ENCODE measurements at regions not wholly inside any gene's neighbourhood (a gene's known extent, or its start where the extent isn't known, plus 50 kb on each side); places are given as distances from the start of the nearest gene placed in this dataset.

GRCh38 chr1:83103341-83103740 is 895.6 kb downstream of the TTLL7 start:
- Histone ChIP-seq H3K27me3 (ENCODE audit: control insufficient read depth in 3 of 3, insufficient read depth in 3 of 3, low read length in 3 of 3) (no peaks in the 10 kb centered on the region), H3K9ac (ENCODE audit: low read depth in 1 of 3, low read length in 3 of 3) (no peak overlapping the region), H3K4me1 (ENCODE audit: control insufficient read depth in 3 of 3, insufficient read depth in 3 of 3, low read length in 3 of 3) (no peaks in the 10 kb centered on the region), H3K27ac (ENCODE audit: low read depth, low read length) (no peak overlapping the region), H3K9me3 (ENCODE audit: control insufficient read depth in 3 of 3, low read length in 3 of 3) (no peaks in the 10 kb centered on the region), H3K36me3 (ENCODE audit: control insufficient read depth in 3 of 3, insufficient read depth in 3 of 3, low read length in 3 of 3) (no peaks in the 10 kb centered on the region), H3K4me3 (ENCODE audit: low read length in 3 of 3) (no peak overlapping the region)

- Histone ChIP-seq H3K9me3 (ENCODE audit: control insufficient read depth in 3 of 3, low read length in 3 of 3) (no peaks in the 10 kb centered on the region), H3K27ac (ENCODE audit: low read depth, low read length) (no peak overlapping the region), H3K9ac (ENCODE audit: low read depth in 1 of 3, low read length in 3 of 3) (no peak overlapping the region), H3K4me1 (ENCODE audit: control insufficient read depth in 3 of 3, insufficient read depth in 3 of 3, low read length in 3 of 3) (peaks cover 0 to 3% (median 0%) of the 10 kb centered on the region in 3 donors), H3K36me3 (ENCODE audit: control insufficient read depth in 3 of 3, insufficient read depth in 3 of 3, low read length in 3 of 3) (no peaks in the 10 kb centered on the region), H3K27me3 (ENCODE audit: control insufficient read depth in 3 of 3, insufficient read depth in 3 of 3, low read length in 3 of 3) (no peaks in the 10 kb centered on the region), H3K4me3 (ENCODE audit: low read length in 3 of 3) (no peak overlapping the region)
Observed at GRCh38 chr1:83102630-83103071, 896.3 kb downstream of the TTLL7 start.

- H3K27me3 ChIP-seq (ENCODE audit: control insufficient read depth in 3 of 3, insufficient read depth in 3 of 3, low read length in 3 of 3), result no peaks in the 10 kb centered on the region
- no peak overlapping the region for H3K27ac ChIP-seq (ENCODE audit: low read depth, low read length)
- H3K4me1 ChIP-seq (ENCODE audit: control insufficient read depth in 3 of 3, insufficient read depth in 3 of 3, low read length in 3 of 3), result peaks cover 0 to 3% (median 0%) of the 10 kb centered on the region in 3 donors
- no peak overlapping the region for H3K4me3 ChIP-seq (ENCODE audit: low read length in 3 of 3)
- no peaks in the 10 kb centered on the region for H3K36me3 ChIP-seq (ENCODE audit: control insufficient read depth in 3 of 3, insufficient read depth in 3 of 3, low read length in 3 of 3)
- no peak overlapping the region for H3K9ac ChIP-seq (ENCODE audit: low read depth in 1 of 3, low read length in 3 of 3)
- no peaks in the 10 kb centered on the region for H3K9me3 ChIP-seq (ENCODE audit: control insufficient read depth in 3 of 3, low read length in 3 of 3)
Observed at GRCh38 chr1:83101406-83101805, 897.5 kb downstream of the TTLL7 start.

- no peak overlapping the region for H3K27ac ChIP-seq (ENCODE audit: low read depth, low read length)
- no peaks in the 10 kb centered on the region for H3K27me3 ChIP-seq (ENCODE audit: control insufficient read depth in 3 of 3, insufficient read depth in 3 of 3, low read length in 3 of 3)
- no peaks in the 10 kb centered on the region for H3K36me3 ChIP-seq (ENCODE audit: control insufficient read depth in 3 of 3, insufficient read depth in 3 of 3, low read length in 3 of 3)
- H3K4me1 ChIP-seq (ENCODE audit: control insufficient read depth in 3 of 3, insufficient read depth in 3 of 3, low read length in 3 of 3), result peaks cover 0 to 3% (median 0%) of the 10 kb centered on the region in 3 donors
- no peaks in the 10 kb centered on the region for H3K9me3 ChIP-seq (ENCODE audit: control insufficient read depth in 3 of 3, low read length in 3 of 3)
- no peak overlapping the region for H3K4me3 ChIP-seq (ENCODE audit: low read length in 3 of 3)
- no peak overlapping the region for H3K9ac ChIP-seq (ENCODE audit: low read depth in 1 of 3, low read length in 3 of 3)
Observed at GRCh38 chr1:83100133-83100532, 898.8 kb downstream of the TTLL7 start.

- H3K4me1 ChIP-seq (ENCODE audit: control insufficient read depth in 3 of 3, insufficient read depth in 3 of 3, low read length in 3 of 3), result peaks cover 0 to 3% (median 0%) of the 10 kb centered on the region in 3 donors
- no peak overlapping the region for H3K4me3 ChIP-seq (ENCODE audit: low read length in 3 of 3)
- H3K27ac ChIP-seq (ENCODE audit: low read depth, low read length), result no peak overlapping the region
- no peaks in the 10 kb centered on the region for H3K27me3 ChIP-seq (ENCODE audit: control insufficient read depth in 3 of 3, insufficient read depth in 3 of 3, low read length in 3 of 3)
- H3K9ac ChIP-seq (ENCODE audit: low read depth in 1 of 3, low read length in 3 of 3), result no peak overlapping the region
- no peaks in the 10 kb centered on the region for H3K9me3 ChIP-seq (ENCODE audit: control insufficient read depth in 3 of 3, low read length in 3 of 3)
- no peaks in the 10 kb centered on the region for H3K36me3 ChIP-seq (ENCODE audit: control insufficient read depth in 3 of 3, insufficient read depth in 3 of 3, low read length in 3 of 3)
Observed at GRCh38 chr1:83098791-83099190, 900.1 kb downstream of the TTLL7 start.

GRCh38 chr1:83098131-83098530 is 900.8 kb downstream of the TTLL7 start:
- H3K27ac ChIP-seq (ENCODE audit: low read depth, low read length), result no peak overlapping the region

GRCh38 chr1:83097715-83098114 is 901.2 kb downstream of the TTLL7 start:
- Histone ChIP-seq H3K27me3 (ENCODE audit: control insufficient read depth in 3 of 3, insufficient read depth in 3 of 3, low read length in 3 of 3) (no peaks in the 10 kb centered on the region), H3K4me1 (ENCODE audit: control insufficient read depth in 3 of 3, insufficient read depth in 3 of 3, low read length in 3 of 3) (peaks cover 0 to 3% (median 0%) of the 10 kb centered on the region in 3 donors), H3K9me3 (ENCODE audit: control insufficient read depth in 3 of 3, low read length in 3 of 3) (no peaks in the 10 kb centered on the region), H3K27ac (ENCODE audit: low read depth, low read length) (no peak overlapping the region), H3K4me3 (ENCODE audit: low read length in 3 of 3) (no peak overlapping the region), H3K36me3 (ENCODE audit: control insufficient read depth in 3 of 3, insufficient read depth in 3 of 3, low read length in 3 of 3) (no peaks in the 10 kb centered on the region), H3K9ac (ENCODE audit: low read depth in 1 of 3, low read length in 3 of 3) (no peak overlapping the region)

More at GRCh38 chr1:83098131-83098530, 900.8 kb downstream of the TTLL7 start:
- no peaks in the 10 kb centered on the region for H3K36me3 ChIP-seq (ENCODE audit: control insufficient read depth in 3 of 3, insufficient read depth in 3 of 3, low read length in 3 of 3)
- no peaks in the 10 kb centered on the region for H3K9me3 ChIP-seq (ENCODE audit: control insufficient read depth in 3 of 3, low read length in 3 of 3)
- no peaks in the 10 kb centered on the region for H3K27me3 ChIP-seq (ENCODE audit: control insufficient read depth in 3 of 3, insufficient read depth in 3 of 3, low read length in 3 of 3)
- no peak overlapping the region for H3K4me3 ChIP-seq (ENCODE audit: low read length in 3 of 3)
- peaks cover 0 to 3% (median 0%) of the 10 kb centered on the region in 3 donors for H3K4me1 ChIP-seq (ENCODE audit: control insufficient read depth in 3 of 3, insufficient read depth in 3 of 3, low read length in 3 of 3)
- H3K9ac ChIP-seq (ENCODE audit: low read depth in 1 of 3, low read length in 3 of 3), result no peak overlapping the region

GRCh38 chr1:83095570-83095969 is 903.4 kb downstream of the TTLL7 start:
- Histone ChIP-seq H3K27ac (ENCODE audit: low read depth, low read length) (no peak overlapping the region), H3K9me3 (ENCODE audit: control insufficient read depth in 3 of 3, low read length in 3 of 3) (no peaks in the 10 kb centered on the region), H3K9ac (ENCODE audit: low read depth in 1 of 3, low read length in 3 of 3) (no peak overlapping the region), H3K36me3 (ENCODE audit: control insufficient read depth in 3 of 3, insufficient read depth in 3 of 3, low read length in 3 of 3) (no peaks in the 10 kb centered on the region), H3K27me3 (ENCODE audit: control insufficient read depth in 3 of 3, insufficient read depth in 3 of 3, low read length in 3 of 3) (no peaks in the 10 kb centered on the region), H3K4me3 (ENCODE audit: low read length in 3 of 3) (no peak overlapping the region), H3K4me1 (ENCODE audit: control insufficient read depth in 3 of 3, insufficient read depth in 3 of 3, low read length in 3 of 3) (peaks cover 0 to 3% (median 0%) of the 10 kb centered on the region in 3 donors)

GRCh38 chr1:83090195-83090594 is 908.7 kb downstream of the TTLL7 start:
- H3K9me3 ChIP-seq (ENCODE audit: control insufficient read depth in 3 of 3, low read length in 3 of 3), result no peaks in the 10 kb centered on the region
- no peaks in the 10 kb centered on the region for H3K36me3 ChIP-seq (ENCODE audit: control insufficient read depth in 3 of 3, insufficient read depth in 3 of 3, low read length in 3 of 3)
- no peak overlapping the region for H3K27ac ChIP-seq (ENCODE audit: low read depth, low read length)
- H3K27me3 ChIP-seq (ENCODE audit: control insufficient read depth in 3 of 3, insufficient read depth in 3 of 3, low read length in 3 of 3), result no peaks in the 10 kb centered on the region
- H3K4me3 ChIP-seq (ENCODE audit: low read length in 3 of 3), result no peak overlapping the region
- no peak overlapping the region for H3K9ac ChIP-seq (ENCODE audit: low read depth in 1 of 3, low read length in 3 of 3)
- H3K4me1 ChIP-seq (ENCODE audit: control insufficient read depth in 3 of 3, insufficient read depth in 3 of 3, low read length in 3 of 3), result peaks cover 0 to 13% (median 8%) of the 10 kb centered on the region in 3 donors

- Histone ChIP-seq H3K4me3 (ENCODE audit: low read length in 3 of 3) (no peak overlapping the region), H3K36me3 (ENCODE audit: control insufficient read depth in 3 of 3, insufficient read depth in 3 of 3, low read length in 3 of 3) (no peaks in the 10 kb centered on the region), H3K27ac (ENCODE audit: low read depth, low read length) (peak overlapping the region; percentile 46), H3K9me3 (ENCODE audit: control insufficient read depth in 3 of 3, low read length in 3 of 3) (no peaks in the 10 kb centered on the region), H3K9ac (ENCODE audit: low read depth in 1 of 3, low read length in 3 of 3) (no peak overlapping the region), H3K4me1 (ENCODE audit: control insufficient read depth in 3 of 3, insufficient read depth in 3 of 3, low read length in 3 of 3) (peaks cover 0 to 13% (median 8%) of the 10 kb centered on the region in 3 donors), H3K27me3 (ENCODE audit: control insufficient read depth in 3 of 3, insufficient read depth in 3 of 3, low read length in 3 of 3) (no peaks in the 10 kb centered on the region)
Observed at GRCh38 chr1:83087851-83088250, 911.1 kb downstream of the TTLL7 start.

All from skeletal muscle tissue (tissue), 3 donors.